Muscle of back (tissue), 3 donors: ENCODE measurements at regions not wholly inside any gene's neighbourhood (a gene's known extent, or its start where the extent isn't known, plus 50 kb on each side); places are given as distances from the start of the nearest gene placed in this dataset.

Experiments used
- DNase-seq, 3 donors: peaks; one replicate each; pipeline versions ENCODE4 v3.0.0 to v3.0.0-alpha.2; 2013

GRCh38 chr2:128437204-128437565 is 118.5 kb upstream of the HS6ST1 start:
- DNase-seq = no peak

GRCh38 chr2:128438091-128438490 is 119.4 kb upstream of the HS6ST1 start:
- DNase-seq = no peak

- no peak for DNase-seq
Observed at GRCh38 chr2:128438586-128438985, 119.9 kb upstream of the HS6ST1 start.

GRCh38 chr2:128439031-128439790 is 120.5 kb upstream of the HS6ST1 start:
- no peak for DNase-seq

- no peak for DNase-seq
Observed at GRCh38 chr2:128439791-128440665, 121.4 kb upstream of the HS6ST1 start.

- no peak for DNase-seq
Observed at GRCh38 chr2:128440666-128441340, 122.1 kb upstream of the HS6ST1 start.

GRCh38 chr2:128441341-128442052 is 122.8 kb upstream of the HS6ST1 start:
- DNase-seq = no peak

- DNase-seq = peak in 1 of 3 donors; percentile 43
Observed at GRCh38 chr2:128442053-128442751, 123.5 kb upstream of the HS6ST1 start.

- no peak for DNase-seq
Observed at GRCh38 chr2:128442891-128443302, 124.2 kb upstream of the HS6ST1 start.

- DNase-seq = no peak
Observed at GRCh38 chr2:128444121-128444771, 125.6 kb upstream of the HS6ST1 start.

- no peak for DNase-seq
Observed at GRCh38 chr2:128444816-128445522, 126.3 kb upstream of the HS6ST1 start.

GRCh38 chr2:128445523-128445900 is 126.8 kb upstream of the HS6ST1 start:
- DNase-seq = no peak

GRCh38 chr2:128446049-128446873 is 127.6 kb upstream of the HS6ST1 start:
- no peak for DNase-seq

GRCh38 chr2:128446874-128447537 is 128.3 kb upstream of the HS6ST1 start:
- no peak for DNase-seq

GRCh38 chr2:128447538-128447995 is 128.9 kb upstream of the HS6ST1 start:
- no peak for DNase-seq

- no peak for DNase-seq
Observed at GRCh38 chr2:128448331-128449225, 129.9 kb upstream of the HS6ST1 start.
